ENCODE measurements at regions not wholly inside any gene's neighbourhood (a gene's known extent, or its start where the extent isn't known, plus 50 kb on each side); places are given as distances from the start of the nearest gene placed in this dataset.

DNA sequence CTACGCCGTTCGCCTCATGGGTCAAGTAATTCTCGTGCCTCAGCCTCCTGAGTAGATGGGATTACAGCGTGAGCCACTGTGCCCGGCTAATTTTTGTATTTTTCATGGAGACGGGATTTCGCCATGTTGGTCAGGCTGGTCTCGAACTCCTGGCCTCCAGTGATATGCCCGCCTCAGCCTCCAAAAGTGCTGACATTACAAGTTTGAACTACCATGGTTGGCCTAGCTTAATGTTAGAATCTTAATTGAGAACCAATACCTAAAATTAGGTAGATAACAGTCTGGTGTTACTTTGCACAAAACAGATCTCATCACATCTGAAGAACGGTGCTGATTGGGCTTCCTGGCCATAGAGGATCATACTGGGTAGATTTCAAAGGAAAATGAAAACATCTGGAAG lies 184.9 kb downstream of the VEGFC start:
- DNase-seq (ENCODE audit: low read depth, low spot score), result no peak
- no peak for TF ChIP-seq CTCF (IDR thresholded peaks at IDR 0.05; ENCODE audit: insufficient read depth, low read length, missing control alignments)
- POLR2A ChIA-PET, result no interaction called here
- CTCF ChIA-PET, result interaction anchor here (1.5 kb wide), 1 partner anchor 229 kb away, joined by 3 read pairs; no protein-coding TSS in a partner anchor
- H3K4me3 ChIP-seq (ENCODE audit: low read depth, low read length), result no peak overlapping the region

DNA sequence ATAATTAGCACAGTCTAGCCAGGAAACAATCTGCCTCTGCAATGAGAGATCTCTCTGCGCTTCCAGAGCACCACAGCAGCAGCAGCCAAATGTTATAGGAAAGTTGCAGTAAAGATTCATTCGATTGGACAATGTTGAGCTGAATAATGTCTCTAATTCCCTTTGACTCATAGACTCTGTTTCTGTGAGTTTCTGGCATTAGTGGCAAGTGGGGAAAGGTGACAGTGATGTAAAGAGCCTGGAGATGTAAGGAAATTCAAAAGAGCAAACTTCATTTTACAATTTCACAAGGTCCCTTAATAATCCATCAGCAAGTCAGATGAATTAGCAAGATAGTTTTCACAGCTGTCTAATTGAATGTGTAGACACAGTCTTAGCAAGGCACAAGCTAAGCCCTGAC lies 184.4 kb downstream of the VEGFC start:
- no peak for TF ChIP-seq CTCF (IDR thresholded peaks at IDR 0.05; ENCODE audit: insufficient read depth, low read length, missing control alignments)
- H3K4me3 ChIP-seq (ENCODE audit: low read depth, low read length), result no peak overlapping the region
- no peak for DNase-seq (ENCODE audit: low read depth, low spot score)
- POLR2A ChIA-PET, result no interaction called here
- CTCF ChIA-PET, result interaction anchor here (1.5 kb wide), 1 partner anchor 230 kb away, joined by 3 read pairs; no protein-coding TSS in a partner anchor

DNA sequence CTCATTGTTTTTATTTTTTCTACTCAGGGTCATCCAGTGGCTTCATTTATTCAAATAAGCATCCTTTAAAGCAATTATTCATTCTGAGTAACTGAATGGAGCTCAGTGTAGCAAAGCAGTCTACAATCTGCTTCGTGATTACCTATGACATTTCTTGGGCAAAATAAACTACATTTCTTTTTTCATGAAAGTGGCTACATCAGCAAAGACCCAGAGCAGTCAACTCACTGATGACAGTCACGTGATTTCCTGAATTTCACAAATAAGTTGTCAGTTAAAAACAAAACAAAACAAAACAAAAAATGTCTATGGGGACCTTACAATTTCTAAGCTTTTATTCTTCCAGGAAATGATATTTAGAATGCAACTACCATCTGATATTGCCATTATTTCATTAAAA lies 182.1 kb downstream of the VEGFC start:
- no peak overlapping the region for H3K4me3 ChIP-seq (ENCODE audit: low read depth, low read length)
- TF ChIP-seq CTCF (IDR thresholded peaks at IDR 0.05; ENCODE audit: insufficient read depth, low read length, missing control alignments), result no peak
- POLR2A ChIA-PET, result no interaction called here
- CTCF ChIA-PET, result no interaction called here
- no peak for DNase-seq (ENCODE audit: low read depth, low spot score)

- H3K4me3 ChIP-seq (ENCODE audit: low read depth, low read length), result no peak overlapping the region
- DNase-seq (ENCODE audit: low read depth, low spot score), result no peak
- POLR2A ChIA-PET, result no interaction called here
- no peak for TF ChIP-seq CTCF (IDR thresholded peaks at IDR 0.05; ENCODE audit: insufficient read depth, low read length, missing control alignments)
- CTCF ChIA-PET, result no interaction called here
These were observed 181.3 kb downstream of the VEGFC start for GRCh38 chr4:176611381-176611780.

DNA sequence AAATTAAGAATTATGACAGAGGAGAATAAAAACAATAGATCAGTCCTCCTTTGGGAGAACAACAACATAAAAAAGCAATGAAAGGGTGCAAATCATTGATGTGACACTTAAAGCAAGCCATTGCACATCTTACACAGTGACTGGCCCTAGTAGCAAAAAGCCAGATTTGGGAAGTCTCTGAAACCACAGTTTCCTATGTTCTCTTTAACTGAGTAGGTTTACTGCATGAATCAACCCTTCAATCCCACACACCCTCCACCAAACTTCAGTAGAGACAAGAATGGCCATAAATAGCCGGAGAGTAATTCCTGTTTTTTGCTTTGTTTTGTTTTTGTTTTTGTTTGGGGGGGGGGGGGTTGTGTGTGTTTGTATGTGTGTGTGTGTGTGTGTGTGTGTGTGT lies 180.8 kb downstream of the VEGFC start:
- POLR2A ChIA-PET, result no interaction called here
- no peak for TF ChIP-seq CTCF (IDR thresholded peaks at IDR 0.05; ENCODE audit: insufficient read depth, low read length, missing control alignments)
- H3K4me3 ChIP-seq (ENCODE audit: low read depth, low read length), result no peak overlapping the region
- DNase-seq (ENCODE audit: low read depth, low spot score), result no peak
- CTCF ChIA-PET, result no interaction called here

- no peak for DNase-seq (ENCODE audit: low read depth, low spot score)
- H3K4me3 ChIP-seq (ENCODE audit: low read depth, low read length), result no peak overlapping the region
- CTCF ChIA-PET, result no interaction called here
- POLR2A ChIA-PET, result no interaction called here
- TF ChIP-seq CTCF (IDR thresholded peaks at IDR 0.05; ENCODE audit: insufficient read depth, low read length, missing control alignments), result no peak
These were observed 177.9 kb downstream of the VEGFC start for GRCh38 chr4:176614793-176615192.
